HCT116 (cell line): ENCODE measurements at regions not wholly inside any gene's neighbourhood (a gene's known extent, or its start where the extent isn't known, plus 50 kb on each side); places are given as distances from the start of the nearest gene placed in this dataset.

Experiments
- ATAC-seq: fragments of 200-7000 bp; cut with Tn5 transposase; 2 replicates; pipeline ENCODE4 v1.9.1; 2020; ENCODE audit warnings: mild to moderate bottlenecking, moderate library complexity
- BruUV-seq: library from RNA; stranded (reverse); fragments of 400-500 nt; replicated peaks from 2 replicates; lab custom pipeline; 2021; lab: Mats Ljungman, UMichigan
- CTCF ChIA-PET: fragments of 300-600 bp; sonication (Branson Sonifier 250); formaldehyde crosslinking; loops from one replicate; lab custom pipeline; 2021; ENCODE audit warnings: antibody characterized with exemption; lab: Charles Lee
- POLR2A ChIA-PET: fragments of 300-600, 350-600 bp; sonication (Branson Sonifier 250); formaldehyde crosslinking; loops from one replicate; lab custom pipeline; 2021; ENCODE audit warnings: antibody characterized with exemption; lab: Charles Lee
- RAD21 ChIA-PET, 2 experiments: fragments of 300-600 bp; sonication (Branson Sonifier 250); formaldehyde crosslinking; loops; one replicate each; lab custom pipeline; 2023; ENCODE audit warnings: low total read pairs in 2 of 2; ENCODE audit not compliant: uncharacterized antibody in 2 of 2, unreplicated experiment in 2 of 2, low non-redundant PET in 1 of 2; lab: Charles Lee
- DNase-seq: peaks from one replicate; pipeline ENCODE4 v3.0.0-alpha.2; 2010; ENCODE audit warnings: low read depth, low spot score
- H2AFZ ChIP-seq: fragments of 200-600 bp; shearing (Covaris generic), sonication (generic); 2 replicates; pipeline ENCODE4 v1.6.1; 2017; ENCODE audit warnings: low read depth, mixed run types, mixed read lengths, antibody characterized with exemption, low read length; ENCODE audit not compliant: poor library complexity, severe bottlenecking
- H3K27ac ChIP-seq: 2 replicates; pipeline ENCODE4 v1.5.1; 2012; ENCODE audit warnings: low read depth, low read length
- H3K27me3 ChIP-seq: fragments of 200-600 bp; sonication (generic); 2 replicates; pipeline ENCODE4 v1.6.1; 2016; ENCODE audit warnings: mixed run types, low read length, mixed read lengths; ENCODE audit not compliant: insufficient read depth
- H3K36me3 ChIP-seq, 2 experiments: fragments of 200-500 bp in 1 of 2; fragments of 200-600 bp in 1 of 2; sonication (Bioruptor generic) in 1 of 2; sonication (generic) in 1 of 2; 2 replicates each; pipeline versions ENCODE4 v1.5.1 to v1.6.1; 2014 to 2016; ENCODE audit warnings: low read length in 2 of 2, inconsistent platforms in 1 of 2, mixed read lengths in 1 of 2, mixed run types in 1 of 2; ENCODE audit not compliant: insufficient read depth in 2 of 2, control insufficient read depth in 1 of 2
- H3K4me1 ChIP-seq, 2 experiments: fragments of 200-600 bp in 1 of 2; sonication (generic) in 1 of 2; 2 replicates each; pipeline versions ENCODE4 v1.5.1 to v1.6.1; 2012 to 2017; ENCODE audit warnings: low read length in 2 of 2, inconsistent platforms in 1 of 2, mild to moderate bottlenecking in 1 of 2, mixed read lengths in 1 of 2, mixed run types in 1 of 2, moderate library complexity in 1 of 2; ENCODE audit not compliant: insufficient read depth in 2 of 2, control insufficient read depth in 1 of 2
- H3K4me2 ChIP-seq: fragments of 200-600 bp; sonication (generic); 2 replicates; pipeline ENCODE4 v1.6.1; 2017; ENCODE audit warnings: mixed run types, low read length, mixed read lengths
- H3K4me3 ChIP-seq, 2 experiments: fragments of 200-600 bp in 1 of 2; sonication (generic) in 1 of 2; replicated peaks in 1 of 2; 2 replicates each; pipeline ENCODE4 v1.5.1; 2011 to 2016; ENCODE audit warnings: low read length in 2 of 2, control low read depth in 1 of 2, low read depth in 1 of 2, mild to moderate bottlenecking in 1 of 2, mixed read lengths in 1 of 2, mixed run types in 1 of 2
- H3K79me2 ChIP-seq: fragments of 200-600 bp; sonication (generic); 2 replicates; pipeline ENCODE4 v1.6.1; 2017; ENCODE audit warnings: mild to moderate bottlenecking, mixed run types, low read length, moderate library complexity, mixed read lengths; ENCODE audit not compliant: insufficient read depth
- H3K9ac ChIP-seq: fragments of 200-600 bp; sonication (generic); 2 replicates; pipeline ENCODE4 v1.6.1; 2016; ENCODE audit warnings: low read length, mixed read lengths
- H3K9me2 ChIP-seq: fragments of 200-600 bp; sonication (generic), shearing (Covaris generic); 2 replicates; pipeline ENCODE4 v1.6.1; 2017; ENCODE audit warnings: mixed run types, mild to moderate bottlenecking, moderate library complexity; ENCODE audit not compliant: insufficient read depth
- H3K9me3 ChIP-seq, 2 experiments: fragments of 200-500 bp in 1 of 2; fragments of 200-600 bp in 1 of 2; sonication (Bioruptor generic) in 1 of 2; sonication (generic) in 1 of 2; 2 replicates each; pipeline ENCODE4 v1.6.1; 2014 to 2017; ENCODE audit warnings: low read length in 2 of 2, mixed read lengths in 2 of 2, inconsistent platforms in 1 of 2, low read depth in 1 of 2, mild to moderate bottlenecking in 1 of 2, mixed run types in 1 of 2, moderate library complexity in 1 of 2; ENCODE audit not compliant: control insufficient read depth in 1 of 2, insufficient read depth in 1 of 2
- H4K20me1 ChIP-seq: fragments of 200-600 bp; sonication (generic), shearing (Covaris generic); 2 replicates; pipeline ENCODE4 v1.6.1; 2017; ENCODE audit warnings: mixed run types, mild to moderate bottlenecking, moderate library complexity; ENCODE audit not compliant: insufficient read depth
- CEBPB ChIP-seq: IDR thresholded peaks from 2 replicates; pipeline ENCODE4 v1.6.1; 2012; ENCODE audit warnings: low read depth
- CTCF ChIP-seq, 3 experiments: fragments of 200-600 bp in 1 of 3; sonication (generic) in 1 of 3; IDR thresholded peaks in 2 of 3; conservative IDR thresholded peaks in 1 of 3; 2 replicates each; pipeline ENCODE4 v1.5.1; 2012 to 2017; ENCODE audit warnings: low read depth in 2 of 3, low read length in 2 of 3, antibody characterized with exemption in 1 of 3, borderline replicate concordance in 1 of 3, control low read depth in 1 of 3, mild to moderate bottlenecking in 1 of 3, mixed read lengths in 1 of 3, mixed run types in 1 of 3, moderate library complexity in 1 of 3; ENCODE audit not compliant: insufficient read depth in 1 of 3
- EZH2phosphoT487 ChIP-seq: fragments of 200-600 bp; IDR thresholded peaks from 2 replicates; pipeline ENCODE4 v1.6.1; 2018; ENCODE audit warnings: antibody characterized with exemption, borderline replicate concordance
- JUND ChIP-seq: IDR thresholded peaks from 2 replicates; pipeline ENCODE4 v1.6.1; 2012
- MAX ChIP-seq: IDR thresholded peaks from 2 replicates; pipeline ENCODE4 v1.6.1; 2012
- POLR2AphosphoS5 ChIP-seq: IDR thresholded peaks from 2 replicates; pipeline ENCODE4 v1.6.1; 2011; ENCODE audit warnings: mild to moderate bottlenecking, low read depth, low read length, moderate library complexity
- SP1 ChIP-seq: IDR thresholded peaks from 2 replicates; pipeline ENCODE4 v1.6.1; 2012; ENCODE audit warnings: low read depth
- TCF7L2 ChIP-seq: IDR thresholded peaks from 2 replicates; pipeline ENCODE4 v1.7.0; 2011; ENCODE audit warnings: borderline replicate concordance, inconsistent platforms; ENCODE audit not compliant: insufficient read depth, insufficient read length; ENCODE audit errors: extremely low read depth
- ZFX ChIP-seq: fragments of 450-650 bp; IDR thresholded peaks from 2 replicates; pipeline ENCODE4 v1.6.1; 2017
- intact Hi-C: fragments of 100-400 bp; cut with micrococcal nuclease; formaldehyde crosslinking; loops from 2 replicates; pipeline ENCODE4 v1.10.0; 2022
- TF ChIP-seq, protein P1 (sequence below): IDR thresholded peaks from 2 replicates; pipeline ENCODE4 v1.6.1; 2011; ENCODE audit warnings: mild to moderate bottlenecking, low read length, moderate library complexity; ENCODE audit not compliant: insufficient replicate concordance; ENCODE audit errors: extremely low read depth

- TF ChIP-seq CEBPB (no peak), POLR2AphosphoS5 (no peak), JUND (no peak), CTCF (IDR thresholded peaks at IDR 0.05 in 2 of 3, conservative IDR thresholded peaks at IDR 0.05 in 1 of 3; ENCODE audit: borderline replicate concordance in 1 of 3, insufficient read depth in 1 of 3, low read depth in 2 of 3, low read length in 2 of 3) (no peak), SP1 (no peak), ZFX (no peak), TCF7L2 (no peak)
- TF ChIP-seq, protein P1, sequence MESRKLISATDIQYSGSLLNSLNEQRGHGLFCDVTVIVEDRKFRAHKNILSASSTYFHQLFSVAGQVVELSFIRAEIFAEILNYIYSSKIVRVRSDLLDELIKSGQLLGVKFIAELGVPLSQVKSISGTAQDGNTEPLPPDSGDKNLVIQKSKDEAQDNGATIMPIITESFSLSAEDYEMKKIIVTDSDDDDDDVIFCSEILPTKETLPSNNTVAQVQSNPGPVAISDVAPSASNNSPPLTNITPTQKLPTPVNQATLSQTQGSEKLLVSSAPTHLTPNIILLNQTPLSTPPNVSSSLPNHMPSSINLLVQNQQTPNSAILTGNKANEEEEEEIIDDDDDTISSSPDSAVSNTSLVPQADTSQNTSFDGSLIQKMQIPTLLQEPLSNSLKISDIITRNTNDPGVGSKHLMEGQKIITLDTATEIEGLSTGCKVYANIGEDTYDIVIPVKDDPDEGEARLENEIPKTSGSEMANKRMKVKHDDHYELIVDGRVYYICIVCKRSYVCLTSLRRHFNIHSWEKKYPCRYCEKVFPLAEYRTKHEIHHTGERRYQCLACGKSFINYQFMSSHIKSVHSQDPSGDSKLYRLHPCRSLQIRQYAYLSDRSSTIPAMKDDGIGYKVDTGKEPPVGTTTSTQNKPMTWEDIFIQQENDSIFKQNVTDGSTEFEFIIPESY = no peak
Observed at GRCh38 chr2:191540681-191541080, 137.3 kb upstream of the NABP1 start (continued).

- H3K79me2 ChIP-seq = no peaks in the 10 kb centered on the region
- H4K20me1 ChIP-seq = no peaks in the 10 kb centered on the region
- H3K4me2 ChIP-seq = no peak overlapping the region
- no peaks in the 10 kb centered on the region for H3K27me3 ChIP-seq
- no peaks in the 10 kb centered on the region; a peak in 2 of 4 replicates for H3K9me3 ChIP-seq
- no peak overlapping the region for H2AFZ ChIP-seq
- ATAC-seq (no peak), DNase-seq (no peak)
- ChIA-PET RAD21 (no interaction called here), CTCF (interaction anchor here (1.4 to 1.6 kb wide), 2 partner anchors 11 to 389 kb away, joined by 3 to 4 read pairs; no protein-coding TSS in a partner anchor), POLR2A (no interaction called here)
- no peak overlapping the region for H3K27ac ChIP-seq
- H3K4me3 ChIP-seq = no peak overlapping the region
- no peaks in the 10 kb centered on the region for H3K36me3 ChIP-seq
- intact Hi-C loops = no loop called here
- no peak overlapping the region for H3K9ac ChIP-seq
- no peaks in the 10 kb centered on the region for H3K9me2 ChIP-seq
- no TSS peak for BruUV-seq
- no peaks in the 10 kb centered on the region for H3K4me1 ChIP-seq
- TF ChIP-seq TCF7L2 (no peak), CTCF (IDR thresholded peaks at IDR 0.05 in 2 of 3, conservative IDR thresholded peaks at IDR 0.05 in 1 of 3; ENCODE audit: borderline replicate concordance in 1 of 3, insufficient read depth in 1 of 3, low read depth in 2 of 3, low read length in 2 of 3) (no peak), EZH2phosphoT487 (no peak), ZFX (no peak), MAX (no peak), SP1 (no peak)
- TF ChIP-seq, protein P1 = no peak
Observed at GRCh38 chr2:191543708-191544107, 134.2 kb upstream of the NABP1 start.
